Effector CD8-positive, alpha-beta T cell (primary cell): ENCODE measurements at regions not wholly inside any gene's neighbourhood (a gene's known extent, or its start where the extent isn't known, plus 50 kb on each side); places are given as distances from the start of the nearest gene placed in this dataset.

Experiments used
- DNase-seq: peaks from one replicate; lab custom pipeline; 2025; lab: John Stamatoyannopoulos, UW

GRCh38 chr6:129911732-129912131 lies 50.6 kb upstream of the TMEM244 start:
- no peak for DNase-seq
